ENCODE measurements at regions not wholly inside any gene's neighbourhood (a gene's known extent, or its start where the extent isn't known, plus 50 kb on each side); places are given as distances from the start of the nearest gene placed in this dataset.

- H3K27ac ChIP-seq (ENCODE audit: low read depth, low read length, poor library complexity, severe bottlenecking): no peak overlapping the region
- no peak for DNase-seq (ENCODE audit: low spot score)
- no peaks in the 10 kb centered on the region for H3K27me3 ChIP-seq (replicated peaks; ENCODE audit: insufficient read depth, low read depth, low read length, poor library complexity)
- no peak for TF ChIP-seq EZH2 (IDR thresholded peaks at IDR 0.05; ENCODE audit: borderline replicate concordance, low read depth, low read length, poor library complexity, severe bottlenecking)
- TF ChIP-seq CTCF (conservative IDR thresholded peaks at IDR 0.05; ENCODE audit: low read depth, low read length): no peak
- H3K36me3 ChIP-seq (ENCODE audit: insufficient read depth, low read length, poor library complexity, severe bottlenecking): no peaks in the 10 kb centered on the region
- BruUV-seq (replicated peaks): no TSS peak
- intact Hi-C loops (cut with micrococcal nuclease; ENCODE audit: unreplicated experiment): no loop called here
- ChIA-PET CTCF (no interaction called here), POLR2A (ENCODE audit: low non-redundant PET) (no interaction called here)
- H3K4me1 ChIP-seq (ENCODE audit: insufficient read depth, low read length, poor library complexity, severe bottlenecking): no peaks in the 10 kb centered on the region
- no peak overlapping the region for H3K4me3 ChIP-seq (ENCODE audit: low read depth, low read length, poor library complexity, severe bottlenecking)
- peaks cover 12% of the 10 kb centered on the region for H3K9me3 ChIP-seq (ENCODE audit: low read depth, low read length, poor library complexity, severe bottlenecking)
Measured at GRCh38 chr3:19632099-19633074, 301.6 kb downstream of the EFHB start.

DNA sequence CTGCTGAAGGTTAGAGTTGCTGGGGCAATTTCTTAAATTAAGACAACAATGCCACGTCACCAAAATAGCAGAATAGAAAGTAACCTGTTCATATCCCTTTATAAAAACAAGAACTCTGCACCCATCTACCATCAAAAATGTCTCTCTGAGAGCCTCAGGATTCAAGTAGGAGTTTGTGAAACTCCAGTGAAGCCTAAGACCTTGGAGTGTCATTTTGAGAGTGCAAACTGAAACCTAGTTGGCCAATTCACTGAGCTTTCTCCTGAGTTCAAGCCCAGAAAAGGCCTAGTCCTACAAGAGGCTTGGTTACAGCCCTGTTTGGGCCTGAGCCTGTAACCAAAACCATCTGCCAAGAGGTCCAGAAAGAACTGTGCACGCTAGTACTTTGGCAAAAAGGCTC is 335.1 kb downstream of the EFHB start:
- Histone ChIP-seq H3K36me3 (ENCODE audit: insufficient read depth, low read length, poor library complexity, severe bottlenecking) (no peaks in the 10 kb centered on the region), H3K9me3 (ENCODE audit: low read depth, low read length, poor library complexity, severe bottlenecking) (peaks cover 16% of the 10 kb centered on the region), H3K4me3 (ENCODE audit: low read depth, low read length, poor library complexity, severe bottlenecking) (no peak overlapping the region), H3K27ac (ENCODE audit: low read depth, low read length, poor library complexity, severe bottlenecking) (no peak overlapping the region), H3K4me1 (ENCODE audit: insufficient read depth, low read length, poor library complexity, severe bottlenecking) (no peaks in the 10 kb centered on the region), H3K27me3 (replicated peaks; ENCODE audit: insufficient read depth, low read depth, low read length, poor library complexity) (no peaks in the 10 kb centered on the region)
- no peak for TF ChIP-seq CTCF (conservative IDR thresholded peaks at IDR 0.05; ENCODE audit: low read depth, low read length)
- no peak for TF ChIP-seq EZH2 (IDR thresholded peaks at IDR 0.05; ENCODE audit: borderline replicate concordance, low read depth, low read length, poor library complexity, severe bottlenecking)
- BruUV-seq (replicated peaks): no TSS peak
- intact Hi-C loops (cut with micrococcal nuclease; ENCODE audit: unreplicated experiment): no loop called here
- POLR2A ChIA-PET (ENCODE audit: low non-redundant PET): no interaction called here
- CTCF ChIA-PET: no interaction called here
- no peak for DNase-seq (ENCODE audit: low spot score)

- Histone ChIP-seq H3K4me3 (ENCODE audit: low read depth, low read length, poor library complexity, severe bottlenecking) (no peak overlapping the region), H3K9me3 (ENCODE audit: low read depth, low read length, poor library complexity, severe bottlenecking) (peaks cover 16% of the 10 kb centered on the region), H3K36me3 (ENCODE audit: insufficient read depth, low read length, poor library complexity, severe bottlenecking) (no peaks in the 10 kb centered on the region), H3K4me1 (ENCODE audit: insufficient read depth, low read length, poor library complexity, severe bottlenecking) (no peaks in the 10 kb centered on the region), H3K27me3 (replicated peaks; ENCODE audit: insufficient read depth, low read depth, low read length, poor library complexity) (no peaks in the 10 kb centered on the region), H3K27ac (ENCODE audit: low read depth, low read length, poor library complexity, severe bottlenecking) (no peak overlapping the region)
- CTCF ChIA-PET: no interaction called here
- TF ChIP-seq CTCF (conservative IDR thresholded peaks at IDR 0.05; ENCODE audit: low read depth, low read length): no peak
- no peak for TF ChIP-seq EZH2 (IDR thresholded peaks at IDR 0.05; ENCODE audit: borderline replicate concordance, low read depth, low read length, poor library complexity, severe bottlenecking)
- POLR2A ChIA-PET (ENCODE audit: low non-redundant PET): no interaction called here
- intact Hi-C loops (cut with micrococcal nuclease; ENCODE audit: unreplicated experiment): no loop called here
- BruUV-seq (replicated peaks): no TSS peak
- DNase-seq (ENCODE audit: low spot score): no peak
Measured at GRCh38 chr3:19596408-19596807, 337.6 kb downstream of the EFHB start.
